K562 (cell line): ENCODE measurements at regions not wholly inside any gene's neighbourhood (a gene's known extent, or its start where the extent isn't known, plus 50 kb on each side); places are given as distances from the start of the nearest gene placed in this dataset.

Experiments
- ATAC-seq: fragments of 200-7000 bp; cut with Tn5 transposase; 3 replicates; pipeline ENCODE4 v1.9.1; 2020; ENCODE audit warnings: moderate library complexity
- BruUV-seq: library from RNA; stranded (reverse); fragments of 400-500 nt; replicated peaks from 2 replicates; lab custom pipeline; 2021; lab: Mats Ljungman, UMichigan
- CTCF ChIA-PET: fragments of 300-600 bp; formaldehyde crosslinking; extraction: SDS; loops from one replicate; lab custom pipeline; 2021; ENCODE audit warnings: low intra/inter-chr PET ratio; lab: Yijun Ruan, JAX
- POLR2A ChIA-PET: fragments of 300-600, 350-650 bp; sonication (Branson Sonifier 250); formaldehyde crosslinking; extraction: SDS; loops from one replicate; lab custom pipeline; 2021; ENCODE audit warnings: antibody characterized with exemption, inconsistent platforms; lab: Yijun Ruan, JAX
- DNase-seq, 4 experiments: peaks; one replicate each; pipeline versions ENCODE4 v3.0.0 to v3.0.0-alpha.2; 2011 to 2018; ENCODE audit warnings: low spot score in 3 of 4, mixed read lengths in 3 of 4; ENCODE audit errors: extremely low read depth in 1 of 4
- FAIRE-seq: peaks from 2 replicates; lab custom pipeline; 2011; peaks lifted over from hg19 to GRCh38; lab: Jason Lieb, UNC
- H2AFZ ChIP-seq: 2 replicates; pipeline ENCODE4 v1.6.0; 2011; ENCODE audit warnings: low read depth, low read length, control low read depth, inconsistent platforms
- H3K27ac ChIP-seq: fragments of 200-600 bp; 3 replicates; pipeline ENCODE4 v1.8.0; 2011; ENCODE audit warnings: low read depth, mild to moderate bottlenecking, control low read depth, inconsistent platforms, low read length, moderate library complexity, mixed read lengths; ENCODE audit errors: extremely low read depth
- H3K27me3 ChIP-seq, 2 experiments: fragments of 300-600 bp in 1 of 2; 2 replicates in 1 of 2; 3 replicates in 1 of 2; pipeline versions ENCODE4 v1.6.0 to v1.8.0; 2011; ENCODE audit warnings: inconsistent platforms in 2 of 2, low read length in 2 of 2, mild to moderate bottlenecking in 1 of 2, mixed read lengths in 1 of 2, moderate library complexity in 1 of 2; ENCODE audit not compliant: control insufficient read depth in 2 of 2, insufficient read depth in 2 of 2
- H3K36me3 ChIP-seq: fragments of 300-600 bp; 3 replicates; pipeline ENCODE4 v1.8.0; 2011; ENCODE audit warnings: mild to moderate bottlenecking, low read length, inconsistent platforms; ENCODE audit not compliant: control insufficient read depth, insufficient read depth
- H3K4me1 ChIP-seq, 2 experiments: fragments of 200-600 bp in 1 of 2; replicated peaks in 1 of 2; 2 replicates in 1 of 2; 3 replicates in 1 of 2; pipeline versions ENCODE4 v1.5.1 to v1.8.0; 2011; ENCODE audit warnings: inconsistent platforms in 2 of 2, low read length in 2 of 2, mild to moderate bottlenecking in 1 of 2, mixed read lengths in 1 of 2, moderate library complexity in 1 of 2; ENCODE audit not compliant: control insufficient read depth in 2 of 2, insufficient read depth in 2 of 2
- H3K4me2 ChIP-seq: 2 replicates; pipeline ENCODE4 v1.6.1; 2011; ENCODE audit warnings: low read length, control low read depth, inconsistent platforms, mixed read lengths; ENCODE audit not compliant: insufficient read depth
- H3K4me3 ChIP-seq: fragments of 200-600 bp; sonication (generic), shearing (Covaris generic); 2 replicates; pipeline ENCODE4 v1.5.1; 2016; ENCODE audit warnings: control low read depth, inconsistent platforms
- H3K79me2 ChIP-seq: fragments of 200-600 bp; 3 replicates; pipeline ENCODE4 v1.8.0; 2011; ENCODE audit warnings: low read length, inconsistent platforms; ENCODE audit not compliant: control insufficient read depth, insufficient read depth
- H3K9ac ChIP-seq, 2 experiments: 2 replicates each; pipeline versions ENCODE4 v1.6.0 to v1.6.1; 2011; ENCODE audit warnings: low read depth in 2 of 2, low read length in 2 of 2, control low read depth in 1 of 2, inconsistent platforms in 1 of 2, mild to moderate bottlenecking in 1 of 2, mixed read lengths in 1 of 2; ENCODE audit not compliant: insufficient read depth in 1 of 2
- H3K9me1 ChIP-seq: one replicate; pipeline ENCODE4 v1.6.0; 2011; ENCODE audit warnings: inconsistent platforms, mild to moderate bottlenecking, low read length, moderate library complexity; ENCODE audit not compliant: control insufficient read depth, insufficient read depth
- H3K9me3 ChIP-seq: replicated peaks from 2 replicates; pipeline ENCODE4 v1.5.1; 2011; ENCODE audit warnings: low read depth, low read length, inconsistent platforms; ENCODE audit not compliant: control insufficient read depth, insufficient read depth
- H4K20me1 ChIP-seq: replicated peaks from 2 replicates; pipeline ENCODE4 v1.6.1; 2011; ENCODE audit warnings: low read length, inconsistent platforms, mixed read lengths; ENCODE audit not compliant: control insufficient read depth, insufficient read depth
- CLOCK ChIP-seq: fragments of 250-450 bp; sonication (Bioruptor Pico); IDR thresholded peaks from 2 replicates; pipeline ENCODE4 v1.4.0; 2020; ENCODE audit warnings: mild to moderate bottlenecking, moderate library complexity, borderline replicate concordance
- NEUROD1 ChIP-seq: fragments of 150-350 bp; IDR thresholded peaks from 2 replicates; pipeline ENCODE4 v1.6.1; 2014; ENCODE audit warnings: borderline replicate concordance, low read length, low read depth; ENCODE audit not compliant: partially characterized antibody
- SAFB ChIP-seq: fragments of 200-400 bp; formaldehyde crosslinking; IDR thresholded peaks from 2 replicates; pipeline ENCODE4 v1.6.1; 2017; ENCODE audit warnings: low read depth, low read length, borderline replicate concordance
- SMARCA4 ChIP-seq: fragments of 450-650 bp; IDR thresholded peaks from 2 replicates; pipeline ENCODE4 v1.6.1; 2016
- U2AF1 ChIP-seq: fragments of 200-400 bp; formaldehyde crosslinking; optimal IDR thresholded peaks from 2 replicates; pipeline ENCODE3; 2017; ENCODE audit warnings: mild to moderate bottlenecking, low read depth, low read length, moderate library complexity
- ZBTB40 ChIP-seq, 2 experiments: fragments of 450-650 bp in 1 of 2; sonication (generic) in 1 of 2; formaldehyde crosslinking in 1 of 2; IDR thresholded peaks; 2 replicates each; pipeline versions ENCODE4 v1.7.1 to v1.9.0; 2016 to 2022; ENCODE audit warnings: inconsistent platforms in 1 of 2, mild to moderate bottlenecking in 1 of 2, missing genetic modification reagents in 1 of 2
- ZNF444 ChIP-seq: fragments of 250-450 bp; sonication (Bioruptor Pico); IDR thresholded peaks from 2 replicates; pipeline ENCODE4 v1.4.0; 2020; ENCODE audit warnings: mild to moderate bottlenecking, moderate library complexity
- WGBS: fragments of 100-300 bp; shearing (Covaris generic); methylation state at CpG from one replicate; pipeline ENCODE4 v1.1.6; 2016; ENCODE audit warnings: low coverage, mixed read lengths; ENCODE audit not compliant: insufficient coverage; ENCODE audit errors: missing lambda C conversion rate; 5-methylcytosine and 5-hydroxymethylcytosine counted together
- in situ Hi-C: fragments of 300-500 bp; cut with MboI; formaldehyde crosslinking; loops from 4 replicates; pipeline ENCODE4 v1.15.0; 2018; ENCODE audit warnings: inconsistent platforms, mixed read lengths
- intact Hi-C: fragments of 100-400 bp; cut with micrococcal nuclease; formaldehyde crosslinking; loops from 2 replicates; pipeline ENCODE4 v1.14.2; 2022

GRCh38 chr6:169845426-169846285, 94.2 kb downstream of the ERMARD start:
- peaks cover 0 to 8% of the 10 kb centered on the region in 2 experiments; a peak in 2 of 5 replicates for H3K4me1 ChIP-seq

More at GRCh38 chr6:169845426-169846285, 94.2 kb downstream of the ERMARD start:
- in situ Hi-C loops = no loop called here
- no TSS peak for BruUV-seq
- no peak overlapping the region for H3K4me2 ChIP-seq
- H3K9ac ChIP-seq = no peak overlapping the region
- no peak for ATAC-seq
- DNase-seq = no peak
- H3K9me1 ChIP-seq = no peaks in the 10 kb centered on the region
- intact Hi-C loops = no loop called here
- no peak for FAIRE-seq
- ChIA-PET CTCF (no interaction called here), POLR2A (interaction anchor here (0.6 kb wide), 1 partner anchor 245 kb away, joined by 3 read pairs; no protein-coding TSS in a partner anchor)
- 0% methylated on average over 23 of the region's 24 CpGs for WGBS
- TF ChIP-seq U2AF1 (no peak), NEUROD1 (no peak), ZNF444 (no peak), SAFB (no peak), SMARCA4 (no peak), ZBTB40 (IDR thresholded peaks at IDR 0.05) (no peak), ZBTB40 (CRISPR knock-in tag; IDR thresholded peaks at IDR 0.05) (no peak), CLOCK (no peak)
- no peak overlapping the region for H2AFZ ChIP-seq
- H3K27me3 ChIP-seq = peaks cover 58 to 86% of the 10 kb centered on the region in 2 experiments; a peak in 4 of 5 replicates
- no peak overlapping the region for H3K27ac ChIP-seq
- no peaks in the 10 kb centered on the region for H3K36me3 ChIP-seq
- H3K9me3 ChIP-seq = no peaks in the 10 kb centered on the region
- H4K20me1 ChIP-seq = no peaks in the 10 kb centered on the region; the same call in 1 of the 2 replicates
- H3K79me2 ChIP-seq = no peaks in the 10 kb centered on the region
- no peak overlapping the region for H3K4me3 ChIP-seq
